GM13977 (cell line): ENCODE measurements at regions not wholly inside any gene's neighbourhood (a gene's known extent, or its start where the extent isn't known, plus 50 kb on each side); places are given as distances from the start of the nearest gene placed in this dataset.

Source experiments
- DNase-seq: peaks from one replicate; pipeline ENCODE4 v3.0.0; 2012; ENCODE audit warnings: low spot score
- in situ Hi-C: fragments of 300-500 bp; cut with MboI; formaldehyde crosslinking; loops from one replicate; pipeline ENCODE4 v1.12.0; 2022; ENCODE audit warnings: low sequenced_read_pairs, low pct_unique_long_range_greater_than_20kb, mixed read lengths, inconsistent platforms; ENCODE audit not compliant: unreplicated experiment
- TF ChIP-seq, protein P1 (sequence below): IDR thresholded peaks from 2 replicates; pipeline ENCODE4 v1.5.1; 2012; ENCODE audit warnings: mild to moderate bottlenecking, control low read depth; ENCODE audit not compliant: insufficient read depth; ENCODE audit errors: extremely low read depth, missing control alignments

DNA sequence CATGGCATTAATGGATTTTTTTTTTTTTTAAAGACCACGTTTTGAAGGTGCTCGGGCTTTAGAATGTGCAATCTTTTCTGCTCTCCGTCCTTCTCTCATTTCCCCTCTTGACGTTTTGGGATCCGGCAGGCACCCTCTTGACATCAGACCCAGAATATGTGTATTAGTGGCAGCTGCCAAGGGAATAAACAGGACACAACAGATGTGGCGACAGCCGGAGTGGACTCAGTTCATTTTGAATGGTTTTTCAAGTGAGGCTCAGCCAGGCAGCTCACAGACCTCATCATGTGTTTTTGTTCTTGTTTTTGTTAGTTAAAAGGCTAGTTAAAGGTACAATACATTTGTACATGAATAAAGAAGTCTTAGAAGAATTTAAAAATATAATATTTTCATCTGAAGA is 365.0 kb upstream of the SEMA6A start:
- in situ Hi-C loops, result loop anchor here (10.0 kb wide), 1 partner anchor 365 kb away; the partner anchor contains the start of gene SEMA6A
- DNase-seq, result no peak
- TF ChIP-seq, protein P1, sequence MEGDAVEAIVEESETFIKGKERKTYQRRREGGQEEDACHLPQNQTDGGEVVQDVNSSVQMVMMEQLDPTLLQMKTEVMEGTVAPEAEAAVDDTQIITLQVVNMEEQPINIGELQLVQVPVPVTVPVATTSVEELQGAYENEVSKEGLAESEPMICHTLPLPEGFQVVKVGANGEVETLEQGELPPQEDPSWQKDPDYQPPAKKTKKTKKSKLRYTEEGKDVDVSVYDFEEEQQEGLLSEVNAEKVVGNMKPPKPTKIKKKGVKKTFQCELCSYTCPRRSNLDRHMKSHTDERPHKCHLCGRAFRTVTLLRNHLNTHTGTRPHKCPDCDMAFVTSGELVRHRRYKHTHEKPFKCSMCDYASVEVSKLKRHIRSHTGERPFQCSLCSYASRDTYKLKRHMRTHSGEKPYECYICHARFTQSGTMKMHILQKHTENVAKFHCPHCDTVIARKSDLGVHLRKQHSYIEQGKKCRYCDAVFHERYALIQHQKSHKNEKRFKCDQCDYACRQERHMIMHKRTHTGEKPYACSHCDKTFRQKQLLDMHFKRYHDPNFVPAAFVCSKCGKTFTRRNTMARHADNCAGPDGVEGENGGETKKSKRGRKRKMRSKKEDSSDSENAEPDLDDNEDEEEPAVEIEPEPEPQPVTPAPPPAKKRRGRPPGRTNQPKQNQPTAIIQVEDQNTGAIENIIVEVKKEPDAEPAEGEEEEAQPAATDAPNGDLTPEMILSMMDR, result no peak

- in situ Hi-C loops, result no loop called here
- TF ChIP-seq, protein P1, result no peak
- no peak for DNase-seq
Measured at GRCh38 chr5:116938488-116938887, 363.9 kb upstream of the SEMA6A start.

GRCh38 chr5:116935561-116936162 is 361.0 kb upstream of the SEMA6A start:
- in situ Hi-C loops, result no loop called here
- TF ChIP-seq, protein P1, result no peak

GRCh38 chr5:116930616-116931015 is 356.0 kb upstream of the SEMA6A start:
- no peak for DNase-seq
- TF ChIP-seq, protein P1, result no peak

More at GRCh38 chr5:116935561-116936162, 361.0 kb upstream of the SEMA6A start:
- no peak for DNase-seq

GRCh38 chr5:116923344-116923743 is 348.7 kb upstream of the SEMA6A start:
- no peak for DNase-seq
- TF ChIP-seq, protein P1, result no peak
- in situ Hi-C loops, result no loop called here

More at GRCh38 chr5:116930616-116931015, 356.0 kb upstream of the SEMA6A start:
- in situ Hi-C loops, result no loop called here

- in situ Hi-C loops, result no loop called here
- DNase-seq, result peak; percentile 5
- TF ChIP-seq, protein P1, result no peak
Measured at GRCh38 chr5:116922532-116922931, 347.9 kb upstream of the SEMA6A start.
